Central memory CD4-positive, alpha-beta T cell (primary cell): ENCODE measurements at regions not wholly inside any gene's neighbourhood (a gene's known extent, or its start where the extent isn't known, plus 50 kb on each side); places are given as distances from the start of the nearest gene placed in this dataset.
"Not testable (repeated sequence)": the region's sequence is repeated elsewhere in the genome, so short reads cannot be mapped to it uniquely, and the experiment has no call there.

ENCODE experiments used
- DNase-seq: peaks from one replicate; pipeline ENCODE4 v3.0.0; 2022

DNA sequence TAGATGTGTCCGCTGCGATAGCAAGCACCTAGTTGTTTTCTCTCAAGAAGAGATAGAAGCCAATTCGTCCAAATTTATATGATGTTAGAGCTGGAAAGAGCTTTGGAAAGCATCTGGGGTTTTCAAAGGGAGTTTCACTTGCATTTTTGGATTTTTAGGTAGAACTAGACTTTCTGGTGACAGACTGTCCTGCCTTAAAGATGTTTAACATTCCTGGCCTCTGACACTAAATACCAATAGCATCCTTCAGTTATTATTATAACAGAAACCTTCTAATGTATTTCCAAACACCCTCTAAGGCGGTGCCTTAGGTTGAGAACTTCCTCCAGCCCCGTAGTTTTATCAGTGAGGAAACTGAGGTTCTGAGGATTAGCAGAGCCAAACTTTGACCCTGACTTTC, 305.3 kb downstream of the SATB1 start:
- DNase-seq = no peak

DNA sequence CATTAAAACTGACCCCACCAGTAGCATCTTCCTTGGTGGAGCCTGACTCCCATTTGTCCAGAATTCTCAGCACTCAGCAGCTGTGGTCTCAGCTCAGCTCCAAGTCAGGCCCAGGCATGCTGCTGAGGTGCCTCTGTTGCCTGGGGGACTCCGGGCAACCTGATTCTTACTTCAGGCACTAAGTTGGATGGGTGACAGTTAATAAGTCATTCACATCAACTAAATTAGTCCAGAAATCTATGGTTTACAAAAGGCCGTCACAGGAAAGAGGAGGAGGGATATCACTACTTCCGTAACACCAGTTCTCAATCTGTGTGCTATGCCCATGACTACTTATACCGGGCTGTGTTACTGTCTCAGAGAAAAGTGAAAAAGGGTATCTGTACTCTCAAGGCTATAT, 310.2 kb downstream of the SATB1 start:
- no peak for DNase-seq

DNA sequence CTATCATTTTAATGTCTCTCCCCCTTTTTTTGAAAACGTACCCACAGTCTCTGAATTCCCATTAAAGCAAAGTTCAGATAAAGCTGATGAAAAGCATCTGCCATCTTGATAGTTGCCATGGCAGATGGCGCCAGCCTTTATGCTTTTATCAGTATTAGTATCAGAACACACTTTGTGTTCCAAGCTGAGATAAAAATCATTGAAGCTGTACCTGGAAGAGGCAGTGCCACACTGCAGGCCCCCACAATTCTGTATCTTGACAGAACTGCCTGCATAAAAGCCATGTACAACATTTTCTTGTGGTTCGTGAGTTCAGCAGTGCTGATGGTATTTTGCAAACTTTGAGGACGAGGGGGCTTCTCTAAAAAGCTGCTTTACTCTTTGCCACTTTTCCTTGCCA, 311.7 kb downstream of the SATB1 start:
- no peak for DNase-seq

GRCh38 chr3:18112674-18113375, 312.3 kb downstream of the SATB1 start:
- DNase-seq = no peak

- DNase-seq = no peak
Observed at GRCh38 chr3:18111796-18112232, 313.3 kb downstream of the SATB1 start.

GRCh38 chr3:18103591-18103990, 321.5 kb downstream of the SATB1 start:
- DNase-seq = no peak

- no peak for DNase-seq
Observed at GRCh38 chr3:18100121-18100520, 325.0 kb downstream of the SATB1 start.

- no peak for DNase-seq
Observed at GRCh38 chr3:18099611-18100010, 325.5 kb downstream of the SATB1 start.

DNA sequence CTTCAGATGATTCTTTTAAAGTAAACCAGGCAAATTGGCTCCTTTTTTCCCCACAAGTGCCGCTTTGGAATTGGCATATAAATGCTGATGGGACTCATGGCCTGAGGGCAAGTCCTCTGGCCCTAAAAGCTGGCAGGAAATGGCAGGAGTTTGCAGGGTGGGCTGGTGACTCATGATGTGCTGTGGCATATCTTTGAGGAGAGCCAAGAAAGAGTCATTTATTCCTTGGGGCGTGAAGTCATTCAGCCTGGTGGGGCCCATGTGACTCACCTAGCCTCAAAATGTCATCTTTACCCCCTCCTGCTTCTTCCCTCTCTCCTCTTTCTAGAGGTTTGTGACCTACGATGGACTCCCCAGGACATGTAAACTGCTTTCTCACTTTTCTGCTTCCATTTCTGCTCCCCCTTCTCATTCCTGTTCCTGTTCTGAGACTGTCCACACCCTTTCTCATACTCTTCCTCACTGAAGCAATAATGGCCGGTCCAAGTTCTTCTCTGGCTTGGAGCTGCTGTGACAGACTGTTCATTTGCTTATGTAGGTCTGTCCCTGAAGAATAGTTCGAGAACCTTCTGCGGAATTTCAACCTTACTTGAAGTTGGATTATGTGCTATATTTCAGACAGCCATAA, 326.1 kb downstream of the SATB1 start:
- DNase-seq = no peak

GRCh38 chr3:18097989-18098388, 327.1 kb downstream of the SATB1 start:
- DNase-seq = no peak

DNA sequence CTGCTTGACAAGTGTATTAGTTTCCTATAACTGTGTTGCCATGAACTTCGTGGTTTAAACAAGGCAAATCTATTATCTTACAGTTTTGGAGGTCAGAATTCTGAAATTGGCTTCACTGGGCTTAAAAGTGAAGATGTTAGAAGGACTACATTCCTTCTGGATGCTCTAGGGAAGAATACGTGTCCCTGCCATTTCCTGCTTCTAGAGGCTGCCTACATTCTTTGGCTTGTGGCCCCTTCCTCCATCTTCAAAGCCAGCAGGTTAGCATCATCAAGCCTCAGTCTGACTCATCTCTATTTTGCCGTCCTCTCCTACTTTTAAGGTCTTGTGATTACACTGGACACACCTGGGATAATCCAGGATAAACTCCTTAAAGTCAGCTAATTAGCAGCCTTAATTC, 327.7 kb downstream of the SATB1 start:
- DNase-seq = no peak

- DNase-seq = no peak
Observed at GRCh38 chr3:18092726-18093125, 332.4 kb downstream of the SATB1 start.

GRCh38 chr3:18090377-18090776, 334.8 kb downstream of the SATB1 start:
- DNase-seq = no peak

DNA sequence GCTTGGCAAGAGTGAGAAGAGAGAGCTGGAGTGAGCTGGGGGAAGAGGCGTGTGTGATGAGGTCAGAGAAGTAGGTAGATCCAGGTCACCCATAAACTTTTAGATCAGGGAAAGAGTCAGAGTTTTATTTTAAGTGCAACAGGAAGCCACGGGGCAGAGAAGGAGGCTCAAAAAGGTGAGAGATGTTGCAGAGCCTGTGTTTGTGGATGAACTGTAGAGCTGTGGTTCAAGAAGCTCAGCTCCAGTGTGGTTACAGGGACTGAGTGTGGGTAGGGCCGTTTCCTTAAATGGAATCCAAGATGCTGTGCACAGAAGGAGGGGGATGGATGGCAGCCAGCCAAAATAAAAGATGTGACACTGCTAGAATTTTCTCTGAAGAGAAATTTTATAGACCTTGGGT, 337.2 kb downstream of the SATB1 start:
- no peak for DNase-seq

DNA sequence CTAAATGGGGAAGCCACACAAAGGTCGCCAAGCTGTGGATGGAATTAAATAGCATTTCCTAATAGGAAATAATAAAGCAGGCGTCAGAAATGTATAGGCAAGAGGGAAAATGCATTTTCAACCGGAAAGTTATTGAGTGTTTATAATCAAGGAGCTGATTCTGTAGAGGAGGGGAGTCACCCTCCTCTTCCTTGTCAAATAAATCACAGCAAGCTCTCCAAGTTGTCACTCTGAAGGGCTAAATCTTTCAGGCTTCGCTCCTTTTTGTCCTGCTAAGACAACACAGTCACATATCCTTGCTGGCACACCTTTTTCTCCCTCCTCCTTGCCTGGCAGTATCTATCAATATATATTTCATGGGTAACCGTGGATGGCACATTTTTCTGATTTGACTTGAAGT, 338.4 kb downstream of the SATB1 start:
- no peak for DNase-seq

GRCh38 chr3:18086078-18086477, 339.1 kb downstream of the SATB1 start:
- no peak for DNase-seq

DNA sequence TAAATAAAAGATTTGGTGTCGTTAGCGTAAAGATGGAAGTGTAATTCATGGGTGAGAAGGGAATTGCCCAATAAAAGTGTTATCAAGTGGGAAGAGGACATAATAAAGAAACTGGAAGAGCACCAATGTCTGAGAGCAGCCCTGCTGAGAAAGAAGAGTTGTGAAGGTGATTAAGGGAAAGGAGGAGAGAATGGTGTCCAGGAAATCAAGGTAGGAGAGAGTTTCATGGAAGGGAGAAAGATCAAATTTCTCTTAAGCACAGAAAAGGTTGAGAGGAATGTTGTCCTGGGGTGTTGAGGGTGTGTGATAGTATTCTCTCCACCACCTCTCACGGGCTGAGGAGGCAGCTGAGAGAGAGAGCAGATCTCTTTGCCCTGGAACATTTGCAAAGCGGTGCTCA, 339.7 kb downstream of the SATB1 start:
- no peak for DNase-seq

- DNase-seq = not testable (repeated sequence)
Observed at GRCh38 chr3:18083273-18083590, 340.8 kb upstream of the TBC1D5 start.

DNA sequence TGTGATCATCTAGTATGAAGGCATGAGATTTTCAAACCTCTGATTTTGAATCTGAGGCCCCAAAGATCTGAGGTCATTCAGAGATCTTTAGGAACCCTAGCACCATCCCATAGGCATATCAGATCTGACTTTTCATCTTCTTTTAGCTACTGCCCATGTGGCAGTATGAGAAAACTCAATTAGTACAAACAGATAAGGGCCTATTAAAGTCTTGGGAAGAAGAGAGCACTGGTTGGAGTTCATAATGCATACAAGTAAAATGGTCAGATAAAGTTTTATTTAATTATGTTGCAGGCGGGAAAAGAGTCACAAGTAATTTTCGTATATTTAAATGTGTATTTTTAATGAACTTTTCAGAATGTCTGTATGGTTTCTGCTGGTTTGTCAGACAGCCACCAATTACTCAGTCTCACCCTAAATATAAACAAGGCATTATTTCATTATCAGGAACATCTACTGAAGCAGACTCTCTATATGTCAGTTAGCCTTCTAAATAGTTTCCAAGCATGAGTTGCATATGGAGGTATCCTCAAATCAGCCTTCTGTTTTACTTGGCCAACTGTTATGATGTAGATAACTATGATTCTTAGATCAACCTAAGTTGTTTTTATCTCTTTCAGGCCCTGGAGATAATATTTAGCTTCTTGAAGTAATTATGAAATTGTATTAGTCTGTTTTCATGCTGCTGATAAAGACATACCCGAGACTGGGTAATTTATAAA, 340.3 kb upstream of the TBC1D5 start:
- DNase-seq = no peak

DNA sequence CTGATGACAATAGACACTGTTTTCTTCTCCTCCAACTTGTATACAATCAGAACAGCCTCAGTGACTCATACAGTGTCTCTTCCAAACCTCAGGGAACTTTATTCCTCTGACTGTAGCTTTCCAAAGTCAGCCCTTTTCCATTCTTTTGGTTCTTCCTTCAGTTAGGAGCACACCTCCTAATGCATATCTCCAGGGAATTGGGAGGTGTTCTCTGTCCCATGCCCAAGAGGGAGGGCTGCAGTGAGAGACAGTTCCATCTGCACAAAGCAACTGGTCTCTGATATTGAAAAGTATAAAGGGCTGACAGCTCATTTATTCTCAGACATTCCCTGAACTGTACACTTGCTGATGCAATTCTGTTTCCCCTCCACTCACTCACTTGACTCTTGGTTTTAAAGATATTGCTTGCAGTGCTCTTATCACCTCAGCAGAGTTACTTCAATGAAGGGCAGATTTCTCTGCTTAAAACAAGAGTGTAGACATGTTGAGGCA, 337.8 kb upstream of the TBC1D5 start:
- no peak for DNase-seq

DNA sequence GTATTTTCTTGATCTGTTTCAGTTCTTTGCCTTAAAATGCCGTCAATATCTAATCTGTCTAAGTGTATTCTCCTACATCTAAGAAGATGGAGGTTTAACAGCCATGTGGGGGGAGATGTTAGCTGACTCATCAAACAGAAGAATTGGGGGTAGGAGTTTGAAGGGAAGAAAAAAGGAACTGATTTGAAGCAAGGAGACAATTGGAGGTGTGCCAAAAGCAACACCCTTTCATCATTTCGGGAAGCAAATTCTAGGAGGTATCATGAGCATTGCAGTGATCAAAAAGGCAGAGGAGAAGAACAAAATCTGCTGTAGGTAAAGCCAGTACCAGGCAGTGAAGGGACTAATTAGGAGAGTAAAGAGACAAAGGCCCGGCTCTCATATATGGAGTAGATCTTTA, 337.3 kb upstream of the TBC1D5 start:
- no peak for DNase-seq

- DNase-seq = no peak
Observed at GRCh38 chr3:18079062-18079461, 336.6 kb upstream of the TBC1D5 start.

DNA sequence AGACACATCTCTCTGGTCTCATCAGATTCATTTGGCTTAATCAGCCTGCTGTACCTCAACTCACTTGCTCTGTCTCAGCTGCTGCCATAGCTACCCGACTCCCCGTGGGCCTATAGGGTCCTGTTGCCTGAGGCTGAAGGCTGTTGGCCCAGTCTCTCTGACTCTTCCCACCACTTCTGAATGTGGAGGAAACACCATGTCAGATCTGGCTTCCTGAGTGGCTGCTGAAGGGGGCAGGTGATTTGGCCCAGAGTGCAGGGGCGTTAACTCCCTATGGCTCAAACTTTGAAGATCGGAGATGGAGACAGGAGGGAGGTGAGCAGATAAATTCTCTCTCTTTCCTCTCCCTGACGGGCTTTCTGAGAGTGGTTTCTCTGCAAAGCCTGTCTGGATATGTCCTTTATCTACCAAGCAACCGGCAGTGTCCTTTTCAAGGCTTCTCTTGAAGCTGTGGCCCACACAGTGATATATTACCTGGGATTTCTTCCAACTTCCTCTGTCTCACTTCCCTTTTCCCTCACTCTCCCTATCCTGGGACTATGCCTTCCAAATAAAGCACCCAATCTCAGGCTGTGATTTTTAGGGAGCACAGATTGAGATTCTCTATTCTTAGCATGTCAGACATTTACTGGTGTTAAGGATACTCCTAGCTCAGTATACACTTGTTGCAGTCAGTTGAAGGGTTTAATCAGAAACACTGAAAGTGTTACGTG, 334.9 kb upstream of the TBC1D5 start:
- DNase-seq = no peak

- no peak for DNase-seq
Observed at GRCh38 chr3:18076301-18076700, 333.9 kb upstream of the TBC1D5 start.
